HEK293T (cell line): ENCODE measurements at regions not wholly inside any gene's neighbourhood (a gene's known extent, or its start where the extent isn't known, plus 50 kb on each side); places are given as distances from the start of the nearest gene placed in this dataset.

Experiments used
- CTCF ChIA-PET: fragments of 350-600 bp; formaldehyde crosslinking; extraction: SDS; loops from one replicate; lab custom pipeline; 2021; ENCODE audit warnings: antibody characterized with exemption, inconsistent platforms; lab: Yijun Ruan, JAX
- POLR2A ChIA-PET: fragments of 350-600 bp; formaldehyde crosslinking; extraction: SDS; loops from one replicate; lab custom pipeline; 2020; ENCODE audit warnings: antibody characterized with exemption, inconsistent platforms; lab: Yijun Ruan, JAX
- DNase-seq: peaks from one replicate; pipeline ENCODE4 v3.0.0; 2012; ENCODE audit warnings: mixed read lengths; ENCODE audit errors: extremely low spot score
- ARNT ChIP-seq: fragments of 450-650 bp; IDR thresholded peaks from 2 replicates; pipeline ENCODE4 v1.6.1; 2017; ENCODE audit warnings: mild to moderate bottlenecking
- BHLHE40 ChIP-seq: fragments of 450-650 bp; IDR thresholded peaks from 2 replicates; pipeline ENCODE4 v1.6.1; 2016; ENCODE audit warnings: mild to moderate bottlenecking, moderate library complexity, borderline replicate concordance
- CTBP1 ChIP-seq: fragments of 450-650 bp; IDR thresholded peaks from 2 replicates; pipeline ENCODE4 v1.6.1; 2016; ENCODE audit warnings: borderline replicate concordance
- ELF4 ChIP-seq: fragments of 450-650 bp; IDR thresholded peaks from 2 replicates; pipeline ENCODE4 v1.6.1; 2017; ENCODE audit warnings: antibody characterized with exemption
- FOXA1 ChIP-seq: fragments of 450-650 bp; IDR thresholded peaks from 2 replicates; pipeline ENCODE4 v1.6.1; 2016; ENCODE audit warnings: mild to moderate bottlenecking
- FOXK2 ChIP-seq: fragments of 450-650 bp; IDR thresholded peaks from 2 replicates; pipeline ENCODE4 v1.6.1; 2016; ENCODE audit warnings: mild to moderate bottlenecking
- FOXM1 ChIP-seq: fragments of 450-650 bp; IDR thresholded peaks from 2 replicates; pipeline ENCODE4 v1.6.1; 2017; ENCODE audit warnings: mild to moderate bottlenecking, borderline replicate concordance
- HDGF ChIP-seq: fragments of 450-650 bp; IDR thresholded peaks from 2 replicates; pipeline ENCODE4 v1.6.1; 2017; ENCODE audit warnings: antibody characterized with exemption, borderline replicate concordance
- L3MBTL2 ChIP-seq: fragments of 450-650 bp; conservative IDR thresholded peaks from 2 replicates; pipeline ENCODE4 v1.6.1; 2016; ENCODE audit warnings: mild to moderate bottlenecking
- LEF1 ChIP-seq: fragments of 450-650 bp; IDR thresholded peaks from 2 replicates; pipeline ENCODE4 v1.6.1; 2017; ENCODE audit warnings: mild to moderate bottlenecking, borderline replicate concordance
- NFRKB ChIP-seq: fragments of 450-650 bp; IDR thresholded peaks from 2 replicates; pipeline ENCODE4 v1.6.1; 2016; ENCODE audit warnings: mild to moderate bottlenecking, moderate library complexity
- SP1 ChIP-seq: fragments of 450-650 bp; IDR thresholded peaks from 2 replicates; pipeline ENCODE4 v1.6.1; 2017
- SUZ12 ChIP-seq: fragments of 450-650 bp; IDR thresholded peaks from 2 replicates; pipeline ENCODE4 v1.6.1; 2016; ENCODE audit warnings: mild to moderate bottlenecking
- TARDBP ChIP-seq: fragments of 450-650 bp; IDR thresholded peaks from 2 replicates; pipeline ENCODE4 v1.6.1; 2016
- ZNF384 ChIP-seq: fragments of 450-650 bp; IDR thresholded peaks from 2 replicates; pipeline ENCODE4 v1.6.1; 2016
- TF ChIP-seq, protein P1 (sequence below): fragments of 450-650 bp; IDR thresholded peaks from 2 replicates; pipeline ENCODE4 v1.6.1; 2016

DNA sequence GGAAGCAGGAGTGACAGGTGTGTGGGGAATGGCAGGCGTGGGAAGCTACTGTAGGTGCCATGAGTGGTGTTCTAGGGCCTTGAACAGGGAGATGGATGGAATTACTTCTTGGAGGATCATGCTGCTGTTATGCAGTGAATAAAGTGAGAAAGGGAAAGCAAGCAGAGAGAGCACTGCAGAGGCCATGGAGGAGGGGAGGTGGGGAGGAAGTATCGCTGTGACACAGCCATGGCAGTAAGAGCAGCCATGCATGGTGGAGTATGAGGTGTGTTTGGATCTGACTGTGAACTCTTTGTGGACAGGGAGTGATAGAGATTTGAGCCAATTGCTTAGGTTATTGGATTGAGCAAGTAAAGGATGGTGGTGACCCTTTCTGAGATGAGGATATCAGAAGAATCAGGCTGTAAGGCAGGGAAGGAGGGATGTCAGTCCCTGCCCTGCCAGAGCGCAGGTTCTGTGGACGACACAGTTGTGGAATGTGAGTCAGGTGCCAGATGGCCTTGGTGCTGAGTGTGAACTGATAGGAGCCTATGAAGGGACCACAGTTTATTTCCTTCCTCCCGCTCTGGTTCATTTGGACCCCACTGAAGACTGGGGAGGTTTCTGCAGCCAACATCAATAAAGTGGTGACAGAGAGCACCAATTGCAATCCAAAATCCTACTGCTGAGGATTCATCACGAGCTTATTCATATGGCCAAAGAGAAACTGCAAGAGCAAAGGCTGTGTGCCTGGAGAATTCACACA lies 105.5 kb upstream of the TMEM72 start:
- no peak for DNase-seq
- TF ChIP-seq LEF1 = no peak
- TF ChIP-seq TARDBP = no peak
- no peak for TF ChIP-seq CTBP1
- ChIA-PET CTCF (no interaction called here), POLR2A (no interaction called here)

DNA sequence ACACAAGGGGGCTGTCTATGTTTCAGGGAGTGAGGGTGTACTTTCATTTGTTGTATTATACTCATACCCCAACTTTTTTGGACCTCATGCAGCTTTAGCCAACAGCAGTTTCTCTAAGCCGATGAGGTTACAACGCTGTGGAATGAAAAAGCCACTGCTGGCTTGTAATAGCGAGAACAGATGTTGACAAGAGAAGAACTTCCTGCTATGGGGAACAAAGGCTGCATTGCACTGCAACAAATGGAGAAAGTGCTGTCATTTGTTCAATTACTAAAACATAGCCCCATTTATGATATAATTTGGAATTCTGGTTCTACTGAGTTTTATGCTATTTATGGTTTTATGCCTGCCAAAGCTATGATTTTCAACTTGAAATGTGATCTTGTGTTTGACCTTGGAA lies 104.2 kb upstream of the TMEM72 start:
- POLR2A ChIA-PET = no interaction called here
- TF ChIP-seq SUZ12 (no peak), FOXA1 (no peak), ELF4 (no peak), SP1 (no peak), L3MBTL2 (no peak)
- DNase-seq = no peak
- CTCF ChIA-PET = no interaction called here

DNA sequence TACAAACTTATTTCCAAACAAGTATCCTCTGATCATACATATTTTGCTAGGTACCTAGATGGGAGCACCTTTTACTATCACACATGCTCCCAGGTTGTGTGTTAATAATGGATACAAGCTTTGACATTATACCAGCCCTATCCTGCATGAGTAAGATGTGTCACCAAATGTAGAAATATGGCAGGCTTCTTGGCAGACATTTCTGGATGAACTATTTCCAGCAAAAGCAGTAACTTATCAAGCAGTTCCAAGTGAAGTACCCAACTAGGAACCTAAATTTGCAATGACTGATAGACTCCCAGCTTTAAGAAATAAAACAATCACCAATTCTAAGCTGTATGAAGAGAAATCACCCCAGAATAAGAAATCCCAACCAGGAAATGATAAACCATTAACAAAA lies 103.7 kb upstream of the TMEM72 start:
- ChIA-PET POLR2A (no interaction called here), CTCF (no interaction called here)
- no peak for DNase-seq
- TF ChIP-seq CTBP1 (no peak), TARDBP (no peak), SUZ12 (no peak), HDGF (no peak), FOXA1 (no peak), FOXK2 (no peak), L3MBTL2 (no peak), ELF4 (no peak), SP1 (no peak), FOXM1 (no peak), ZNF384 (no peak), BHLHE40 (no peak), NFRKB (no peak), LEF1 (no peak), ARNT (no peak)
- TF ChIP-seq, protein P1, sequence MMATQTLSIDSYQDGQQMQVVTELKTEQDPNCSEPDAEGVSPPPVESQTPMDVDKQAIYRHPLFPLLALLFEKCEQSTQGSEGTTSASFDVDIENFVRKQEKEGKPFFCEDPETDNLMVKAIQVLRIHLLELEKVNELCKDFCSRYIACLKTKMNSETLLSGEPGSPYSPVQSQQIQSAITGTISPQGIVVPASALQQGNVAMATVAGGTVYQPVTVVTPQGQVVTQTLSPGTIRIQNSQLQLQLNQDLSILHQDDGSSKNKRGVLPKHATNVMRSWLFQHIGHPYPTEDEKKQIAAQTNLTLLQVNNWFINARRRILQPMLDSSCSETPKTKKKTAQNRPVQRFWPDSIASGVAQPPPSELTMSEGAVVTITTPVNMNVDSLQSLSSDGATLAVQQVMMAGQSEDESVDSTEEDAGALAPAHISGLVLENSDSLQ = no peak

DNA sequence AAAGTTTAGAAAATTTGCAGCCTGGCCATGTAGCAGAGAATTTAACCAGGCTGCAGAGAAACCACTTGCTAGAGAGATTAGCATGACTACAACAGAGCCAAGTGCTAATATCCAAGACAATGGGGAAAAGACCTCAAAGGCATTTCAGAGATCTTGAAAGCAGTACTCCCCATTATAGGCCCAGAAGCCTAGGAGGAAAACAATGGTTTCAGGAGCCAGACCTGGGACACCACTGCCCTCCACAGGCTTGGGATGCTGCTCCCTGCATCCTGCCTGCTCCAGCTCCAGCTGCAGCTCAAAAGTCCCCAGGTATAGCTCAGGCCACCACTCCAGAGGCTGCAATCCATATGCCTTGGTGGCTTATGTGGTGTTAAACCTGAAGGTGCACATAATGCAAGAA lies 101.5 kb upstream of the TMEM72 start:
- TF ChIP-seq SUZ12 = no peak
- ChIA-PET POLR2A (no interaction called here), CTCF (interaction anchor here (0.6 kb wide), 1 partner anchor 417 kb away, joined by 3 read pairs; no protein-coding TSS in a partner anchor)
- DNase-seq = no peak

DNA sequence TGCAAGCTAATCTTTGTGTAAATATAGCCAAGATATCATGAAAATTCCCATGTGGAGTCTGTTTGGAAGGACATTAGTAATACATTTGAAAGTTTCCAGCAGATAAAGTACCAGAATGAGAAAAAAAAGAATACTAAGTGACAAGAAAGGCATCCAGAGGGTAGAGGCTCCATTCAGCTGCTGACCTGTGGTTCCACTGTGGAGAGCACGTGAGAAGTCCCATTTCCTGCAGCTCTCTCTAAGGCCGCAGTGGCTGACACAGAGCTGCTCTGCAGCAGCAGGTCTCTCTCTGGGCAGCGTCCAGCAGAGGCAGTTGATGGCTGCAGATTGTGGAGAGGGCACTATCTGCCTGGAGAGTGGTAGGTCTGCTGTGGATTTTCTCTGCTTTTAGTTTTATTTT lies 100.1 kb upstream of the TMEM72 start:
- ChIA-PET POLR2A (no interaction called here), CTCF (no interaction called here)
- DNase-seq = no peak
- TF ChIP-seq FOXK2 (no peak), ARNT (no peak), LEF1 (no peak), FOXA1 (no peak), NFRKB (no peak), CTBP1 (no peak), TARDBP (no peak), HDGF (no peak), BHLHE40 (no peak)
- TF ChIP-seq, protein P1 = no peak

DNA sequence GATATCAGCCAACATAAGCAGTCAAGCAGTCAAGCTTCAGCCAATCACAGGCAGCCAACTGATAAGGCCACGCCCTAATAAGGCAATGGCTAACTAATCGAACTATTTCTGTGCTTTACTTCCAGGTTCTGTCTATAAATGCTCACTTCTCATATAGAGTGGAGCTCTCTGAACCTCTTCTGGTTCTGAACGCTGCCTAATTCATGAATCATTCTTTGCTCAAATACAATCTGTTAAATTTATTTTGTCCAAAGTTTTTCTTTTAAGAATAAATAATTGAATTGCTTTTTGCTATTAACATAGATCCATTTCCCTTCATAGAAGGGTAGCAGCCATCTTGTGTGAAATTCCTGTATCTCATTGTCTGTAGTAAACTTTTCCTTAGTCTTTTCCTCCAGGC lies 97.9 kb upstream of the TMEM72 start:
- ChIA-PET POLR2A (no interaction called here), CTCF (no interaction called here)
- DNase-seq = no peak
- TF ChIP-seq ARNT (no peak), TARDBP (no peak), FOXA1 (no peak), ELF4 (no peak)

DNA sequence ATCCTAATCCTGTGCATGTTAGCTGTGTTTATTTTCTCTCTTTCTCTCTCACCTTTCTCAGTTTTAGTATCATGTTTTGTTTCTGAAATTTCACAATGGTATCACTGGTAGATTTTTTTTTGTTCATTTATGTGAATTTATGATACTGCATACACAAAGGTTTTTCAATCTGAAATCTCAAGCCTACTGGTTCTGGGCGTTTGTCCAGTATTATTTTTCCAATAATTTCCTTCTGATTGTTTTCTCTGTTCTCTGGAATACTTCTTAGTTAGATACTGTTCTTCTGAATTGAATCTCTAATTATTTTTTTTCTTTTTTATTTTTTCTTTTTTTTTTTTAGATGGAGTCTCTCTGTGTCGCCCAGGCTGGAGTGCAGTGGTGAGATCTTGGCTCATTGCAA lies 96.2 kb upstream of the TMEM72 start:
- ChIA-PET CTCF (no interaction called here), POLR2A (no interaction called here)
- DNase-seq = no peak
- TF ChIP-seq, protein P1 = no peak
- TF ChIP-seq ELF4 = no peak
- TF ChIP-seq HDGF = no peak
- TF ChIP-seq SUZ12 = no peak
- no peak for TF ChIP-seq SP1
